ENCODE measurements at regions not wholly inside any gene's neighbourhood (a gene's known extent, or its start where the extent isn't known, plus 50 kb on each side); places are given as distances from the start of the nearest gene placed in this dataset.

DNA sequence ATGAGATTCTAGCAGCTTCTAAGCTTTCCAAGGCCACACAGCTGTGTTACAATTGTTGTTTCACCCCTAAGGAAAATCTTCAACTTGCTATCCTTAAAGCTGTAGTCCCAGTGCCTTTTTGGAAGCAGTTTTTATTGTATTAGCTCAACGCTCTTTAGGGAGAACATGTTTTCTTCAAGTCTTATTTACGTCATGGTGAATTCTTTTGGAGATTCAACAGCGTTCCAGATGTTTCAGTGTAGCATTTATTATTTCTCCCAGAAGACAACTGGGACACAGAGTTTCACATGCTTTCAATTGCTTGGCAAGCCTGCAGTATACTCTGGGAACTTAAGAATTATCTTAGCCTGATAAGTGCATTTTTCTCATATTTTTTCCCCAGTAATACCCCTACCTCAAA lies 888.3 kb downstream of the PLOD2 start:
- Histone ChIP-seq H3K36me3 (no peaks in the 10 kb centered on the region), H3K27me3 (no peaks in the 10 kb centered on the region), H3K4me3 (no peak overlapping the region), H3K9me3 (peaks cover 0 to 12% of the 10 kb centered on the region in 2 donors), H3K4me1 (no peaks in the 10 kb centered on the region), H3K27ac (no peak overlapping the region)
- TF ChIP-seq POLR2A (IDR thresholded peaks at IDR 0.05) (no peak), POLR2AphosphoS5 (IDR thresholded peaks at IDR 0.05) (no peak)
- TF ChIP-seq, protein P1, sequence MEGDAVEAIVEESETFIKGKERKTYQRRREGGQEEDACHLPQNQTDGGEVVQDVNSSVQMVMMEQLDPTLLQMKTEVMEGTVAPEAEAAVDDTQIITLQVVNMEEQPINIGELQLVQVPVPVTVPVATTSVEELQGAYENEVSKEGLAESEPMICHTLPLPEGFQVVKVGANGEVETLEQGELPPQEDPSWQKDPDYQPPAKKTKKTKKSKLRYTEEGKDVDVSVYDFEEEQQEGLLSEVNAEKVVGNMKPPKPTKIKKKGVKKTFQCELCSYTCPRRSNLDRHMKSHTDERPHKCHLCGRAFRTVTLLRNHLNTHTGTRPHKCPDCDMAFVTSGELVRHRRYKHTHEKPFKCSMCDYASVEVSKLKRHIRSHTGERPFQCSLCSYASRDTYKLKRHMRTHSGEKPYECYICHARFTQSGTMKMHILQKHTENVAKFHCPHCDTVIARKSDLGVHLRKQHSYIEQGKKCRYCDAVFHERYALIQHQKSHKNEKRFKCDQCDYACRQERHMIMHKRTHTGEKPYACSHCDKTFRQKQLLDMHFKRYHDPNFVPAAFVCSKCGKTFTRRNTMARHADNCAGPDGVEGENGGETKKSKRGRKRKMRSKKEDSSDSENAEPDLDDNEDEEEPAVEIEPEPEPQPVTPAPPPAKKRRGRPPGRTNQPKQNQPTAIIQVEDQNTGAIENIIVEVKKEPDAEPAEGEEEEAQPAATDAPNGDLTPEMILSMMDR (IDR thresholded peaks at IDR 0.05) = no peak
- DNase-seq (ENCODE audit: low spot score in 2 of 2) = no peak
- intact Hi-C loops (cut with DNase I; ENCODE audit: low total_unique reads) = no loop called here

DNA sequence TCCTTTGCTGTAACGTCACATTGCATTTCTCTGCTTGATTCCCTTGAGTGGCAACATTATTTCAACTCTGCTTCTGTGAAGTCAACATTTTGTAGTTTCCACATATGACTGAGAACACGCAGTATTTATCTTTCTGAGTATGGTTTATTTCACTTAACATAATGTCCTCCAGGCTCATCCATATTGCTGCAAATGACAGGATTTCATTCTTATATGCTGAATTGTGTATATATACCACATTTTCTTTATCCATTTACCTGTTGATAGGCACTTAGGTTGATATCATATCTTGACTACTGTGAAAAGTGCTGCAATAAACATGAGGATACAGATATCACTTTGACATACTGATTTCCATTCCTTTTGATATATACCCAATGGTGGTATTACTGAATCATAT lies 878.5 kb downstream of the PLOD2 start:
- TF ChIP-seq, protein P1 (IDR thresholded peaks at IDR 0.05) = no peak
- no peak for TF ChIP-seq POLR2A (IDR thresholded peaks at IDR 0.05)
- TF ChIP-seq POLR2AphosphoS5 (IDR thresholded peaks at IDR 0.05) = no peak
- no peak for DNase-seq (ENCODE audit: low spot score in 2 of 2)
- H3K4me3 ChIP-seq = no peak overlapping the region

DNA sequence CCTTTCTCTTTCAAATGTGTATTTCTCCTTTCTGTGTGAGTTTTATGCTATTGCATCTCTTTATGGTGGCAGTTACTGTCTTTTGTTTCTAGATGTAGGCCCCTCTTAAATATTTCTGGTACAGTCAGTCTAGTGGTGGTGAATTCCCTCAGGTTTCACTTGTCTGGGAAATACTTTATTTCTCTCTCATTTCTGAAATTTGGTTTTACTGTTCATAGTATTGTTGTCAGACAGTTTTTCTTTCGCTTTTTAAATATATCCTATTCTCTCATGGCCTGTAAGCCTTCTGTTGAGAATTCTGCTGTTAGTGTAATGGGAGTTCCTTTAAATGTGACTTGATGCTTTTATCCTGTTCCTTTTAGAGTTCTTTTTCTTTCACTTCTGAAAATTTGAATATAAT lies 874.0 kb downstream of the PLOD2 start:
- DNase-seq (ENCODE audit: low spot score in 2 of 2) = no peak
- Histone ChIP-seq H3K4me1 (no peaks in the 10 kb centered on the region), H3K27me3 (no peaks in the 10 kb centered on the region), H3K9me3 (no peaks in the 10 kb centered on the region), H3K27ac (no peak overlapping the region), H3K4me3 (no peak overlapping the region), H3K36me3 (no peaks in the 10 kb centered on the region)
- intact Hi-C loops (cut with DNase I; ENCODE audit: low total_unique reads) = no loop called here
- TF ChIP-seq POLR2A (IDR thresholded peaks at IDR 0.05) (no peak), POLR2AphosphoS5 (IDR thresholded peaks at IDR 0.05) (no peak)
- TF ChIP-seq, protein P1 (IDR thresholded peaks at IDR 0.05) = no peak

More for the DNA sequence above, 878.5 kb downstream of the PLOD2 start:
- H3K9me3 ChIP-seq = no peaks in the 10 kb centered on the region
- intact Hi-C loops (cut with DNase I; ENCODE audit: low total_unique reads) = no loop called here
- H3K27me3 ChIP-seq = no peaks in the 10 kb centered on the region
- no peak overlapping the region for H3K27ac ChIP-seq
- no peaks in the 10 kb centered on the region for H3K36me3 ChIP-seq
- H3K4me1 ChIP-seq = no peaks in the 10 kb centered on the region

DNA sequence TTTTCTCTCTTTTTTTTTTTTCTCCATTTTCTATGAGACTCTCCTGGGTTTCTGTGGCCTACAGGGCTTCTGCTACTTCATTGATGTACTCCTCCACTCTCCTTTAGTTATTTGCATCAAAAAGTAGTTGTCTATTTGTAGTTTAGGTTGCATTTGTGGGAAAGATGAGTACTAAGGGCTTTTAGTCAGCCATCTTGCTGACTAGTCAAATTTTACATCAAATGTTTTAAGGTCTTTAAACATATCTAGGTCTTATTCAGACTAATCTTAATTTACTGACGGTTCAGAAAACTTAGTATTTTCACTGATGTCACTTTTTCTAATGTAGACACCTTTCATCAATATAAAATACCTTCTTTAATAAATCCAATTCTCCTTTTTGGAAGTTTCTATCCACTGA lies 871.0 kb downstream of the PLOD2 start:
- Histone ChIP-seq H3K27me3 (no peaks in the 10 kb centered on the region), H3K4me1 (no peaks in the 10 kb centered on the region), H3K36me3 (no peaks in the 10 kb centered on the region), H3K27ac (no peak overlapping the region), H3K4me3 (no peak overlapping the region), H3K9me3 (no peaks in the 10 kb centered on the region)
- TF ChIP-seq, protein P1 (IDR thresholded peaks at IDR 0.05) = no peak
- TF ChIP-seq POLR2AphosphoS5 (IDR thresholded peaks at IDR 0.05) = no peak
- TF ChIP-seq POLR2A (IDR thresholded peaks at IDR 0.05) = no peak
- DNase-seq (ENCODE audit: low spot score in 2 of 2) = no peak
- intact Hi-C loops (cut with DNase I; ENCODE audit: low total_unique reads) = no loop called here

DNA sequence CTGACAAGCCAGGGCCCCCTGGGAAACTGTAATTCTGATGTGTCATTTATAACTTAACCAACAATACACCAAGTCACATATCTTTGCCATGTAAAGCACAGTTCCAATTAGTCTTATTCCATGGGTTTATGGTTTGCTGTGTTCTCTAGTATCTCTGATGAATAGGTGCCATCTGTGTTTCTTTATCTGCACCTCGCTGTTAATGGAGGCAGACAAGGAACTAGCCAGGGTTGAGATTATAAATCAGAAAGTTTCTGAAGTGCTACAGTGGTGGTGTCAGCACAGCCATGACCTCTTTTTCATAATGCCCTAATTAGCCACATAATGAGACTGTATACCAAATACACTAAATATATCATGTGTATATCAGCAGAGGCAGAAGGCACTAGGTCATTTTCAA lies 866.4 kb downstream of the PLOD2 start:
- no peaks in the 10 kb centered on the region for H3K9me3 ChIP-seq
- no peaks in the 10 kb centered on the region for H3K4me1 ChIP-seq
- H3K27ac ChIP-seq = no peak overlapping the region
- H3K27me3 ChIP-seq = no peaks in the 10 kb centered on the region
- intact Hi-C loops (cut with DNase I; ENCODE audit: low total_unique reads) = no loop called here
- no peaks in the 10 kb centered on the region for H3K36me3 ChIP-seq
- TF ChIP-seq POLR2AphosphoS5 (IDR thresholded peaks at IDR 0.05) (no peak), POLR2A (IDR thresholded peaks at IDR 0.05) (no peak)
- TF ChIP-seq, protein P1 (IDR thresholded peaks at IDR 0.05) = no peak
- no peak for DNase-seq (ENCODE audit: low spot score in 2 of 2)
- no peak overlapping the region for H3K4me3 ChIP-seq

Measured in breast epithelium (tissue), 4 donors.